Mesendoderm (in vitro differentiated cells): ENCODE measurements at regions not wholly inside any gene's neighbourhood (a gene's known extent, or its start where the extent isn't known, plus 50 kb on each side); places are given as distances from the start of the nearest gene placed in this dataset.
A peak's percentile ranks its signal among the peaks of the same experiment; 100 is the strongest.
"Not testable (repeated sequence)": the region's sequence is repeated elsewhere in the genome, so short reads cannot be mapped to it uniquely, and the experiment has no call there.

Experiments
- DNase-seq: peaks from one replicate; pipeline ENCODE4 v3.0.0; 2013
- H2AK5ac ChIP-seq: 2 replicates; pipeline ENCODE4 v1.6.1; 2013; ENCODE audit warnings: low read length, inconsistent platforms
- H2BK120ac ChIP-seq: 2 replicates; pipeline ENCODE4 v1.6.1; 2013; ENCODE audit warnings: low read depth, mild to moderate bottlenecking, low read length, moderate library complexity, mixed read lengths
- H2BK15ac ChIP-seq: replicated peaks from 2 replicates; pipeline ENCODE4 v1.6.1; 2013; ENCODE audit warnings: low read depth, mild to moderate bottlenecking, moderate library complexity
- H2BK5ac ChIP-seq: 2 replicates; pipeline ENCODE4 v1.6.1; 2013; ENCODE audit warnings: low read length, inconsistent platforms
- H3K18ac ChIP-seq: 2 replicates; pipeline ENCODE4 v1.6.1; 2013; ENCODE audit warnings: mild to moderate bottlenecking, low read length, mixed read lengths
- H3K23ac ChIP-seq: one replicate; pipeline ENCODE4 v1.6.1; 2013; ENCODE audit warnings: low read length
- H3K27ac ChIP-seq: 2 replicates; pipeline ENCODE4 v1.5.1; 2013; ENCODE audit warnings: low read depth, mild to moderate bottlenecking, inconsistent platforms, low read length, moderate library complexity
- H3K27me3 ChIP-seq: 2 replicates; pipeline ENCODE4 v1.6.1; 2013; ENCODE audit warnings: low read length, control low read depth, mild to moderate bottlenecking, inconsistent platforms; ENCODE audit not compliant: insufficient read depth, poor library complexity
- H3K36me3 ChIP-seq: 2 replicates; pipeline ENCODE4 v1.6.1; 2013; ENCODE audit warnings: low read length, inconsistent platforms; ENCODE audit not compliant: control insufficient read depth, insufficient read depth
- H3K4ac ChIP-seq: one replicate; pipeline ENCODE4 v1.6.1; 2013; ENCODE audit warnings: low read depth, mild to moderate bottlenecking, low read length, moderate library complexity
- H3K4me1 ChIP-seq: 2 replicates; pipeline ENCODE4 v1.6.1; 2013; ENCODE audit warnings: low read depth, low read length, inconsistent platforms; ENCODE audit not compliant: control insufficient read depth
- H3K4me2 ChIP-seq: 2 replicates; pipeline ENCODE4 v1.6.1; 2013; ENCODE audit warnings: low read length
- H3K4me3 ChIP-seq: 2 replicates; pipeline ENCODE4 v1.5.1; 2013; ENCODE audit warnings: mild to moderate bottlenecking, low read length
- H3K56ac ChIP-seq: one replicate; pipeline ENCODE4 v1.6.1; 2013; ENCODE audit warnings: low read length
- H3K79me1 ChIP-seq: 2 replicates; pipeline ENCODE4 v1.6.1; 2013; ENCODE audit warnings: low read length, inconsistent platforms
- H3K79me2 ChIP-seq: 2 replicates; pipeline ENCODE4 v1.6.1; 2013; ENCODE audit warnings: mild to moderate bottlenecking, low read length; ENCODE audit not compliant: control insufficient read depth, insufficient read depth
- H3K9ac ChIP-seq: 2 replicates; pipeline ENCODE4 v1.6.1; 2013; ENCODE audit warnings: low read length, inconsistent platforms
- H4K5ac ChIP-seq: one replicate; pipeline ENCODE4 v1.6.1; 2013; ENCODE audit warnings: low read length
- H4K8ac ChIP-seq: one replicate; pipeline ENCODE4 v1.6.1; 2013; ENCODE audit warnings: low read depth, mild to moderate bottlenecking, control low read depth, low read length, moderate library complexity
- WGBS: extraction: QIAGEN DNeasy Blood & Tissue Kit; methylation state at CpG from one replicate; pipeline ENCODE4 v1.1.7; 2013; ENCODE audit warnings: low lambda C conversion rate, missing lambda C conversion rate; ENCODE audit not compliant: insufficient coverage; ENCODE audit errors: extremely low coverage; 5-methylcytosine and 5-hydroxymethylcytosine counted together

DNA sequence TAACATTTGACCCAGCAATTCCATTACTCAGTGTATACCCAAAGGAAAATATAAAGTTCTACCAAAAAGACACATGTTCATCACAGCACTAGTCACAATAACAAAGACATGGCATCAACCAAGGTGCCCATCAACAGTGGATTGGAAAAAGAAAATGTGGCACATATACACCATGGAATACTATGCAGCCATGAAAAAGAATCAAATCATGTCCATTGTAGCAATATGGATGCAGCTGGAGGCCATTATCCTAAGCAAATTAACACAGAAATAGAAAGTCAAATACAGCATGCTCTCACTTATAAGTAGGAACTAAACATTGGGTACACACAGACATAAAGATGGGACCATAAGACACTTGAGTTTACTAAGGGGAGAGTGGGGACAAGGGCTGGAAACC, 441.9 kb upstream of the ID4 start:
- Histone ChIP-seq H3K23ac (no peak overlapping the region), H3K9ac (no peak overlapping the region), H4K8ac (no peak overlapping the region), H2BK15ac (no peak overlapping the region), H3K36me3 (no peaks in the 10 kb centered on the region), H3K4me2 (no peak overlapping the region), H2BK5ac (no peak overlapping the region), H4K5ac (no peak overlapping the region), H2AK5ac (no peak overlapping the region), H3K4me1 (no peaks in the 10 kb centered on the region), H3K79me2 (no peaks in the 10 kb centered on the region), H3K4ac (no peak overlapping the region), H3K27me3 (no peaks in the 10 kb centered on the region), H3K56ac (no peak overlapping the region), H3K4me3 (no peak overlapping the region), H3K18ac (no peak overlapping the region), H2BK120ac (no peak overlapping the region), H3K79me1 (no peaks in the 10 kb centered on the region), H3K27ac (no peak overlapping the region)
- DNase-seq, result no peak

DNA sequence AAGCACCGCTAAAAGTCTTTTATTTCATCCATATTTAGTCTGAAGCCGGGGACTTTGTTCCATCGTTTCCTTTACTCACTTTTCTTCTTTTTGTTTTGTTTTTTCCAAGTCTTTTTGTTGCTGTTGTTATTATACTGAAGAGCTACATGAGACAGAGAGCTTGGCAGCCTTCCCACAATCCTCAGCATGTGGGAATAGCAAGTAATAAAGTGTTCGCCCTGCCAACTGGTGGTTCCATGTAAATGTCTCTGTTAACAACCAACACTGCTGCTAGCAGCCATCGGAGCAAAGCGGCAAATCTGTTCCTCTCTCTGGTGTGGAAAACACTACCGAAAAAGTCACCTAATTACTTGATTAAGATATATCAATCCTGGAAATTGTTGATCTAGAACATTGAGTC, 437.8 kb upstream of the ID4 start:
- no peak for DNase-seq

DNA sequence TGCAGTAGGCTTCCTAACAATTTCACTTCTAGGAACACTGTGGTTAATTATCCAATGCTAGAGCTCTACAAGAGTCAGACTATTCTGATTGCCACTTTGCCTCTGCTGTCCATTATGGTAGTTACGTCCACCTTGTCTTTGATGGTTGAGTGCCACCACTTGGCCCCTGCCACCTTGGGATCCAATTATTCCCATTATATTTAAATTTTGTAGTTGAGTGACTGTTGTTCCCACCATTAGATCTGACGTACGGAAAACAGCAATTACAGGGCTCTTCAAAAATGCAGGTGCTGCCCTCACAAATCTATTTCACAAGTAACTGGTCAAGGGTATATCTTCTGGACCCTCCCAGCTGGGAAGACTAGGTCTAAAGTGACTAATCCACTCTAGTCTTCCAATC, 432.3 kb upstream of the ID4 start:
- not testable (repeated sequence) for H3K4ac ChIP-seq, H4K5ac ChIP-seq, H3K27ac ChIP-seq, H3K27me3 ChIP-seq, H3K9ac ChIP-seq, H3K4me1 ChIP-seq, H2BK15ac ChIP-seq, H3K4me3 ChIP-seq, H3K79me1 ChIP-seq, H2BK5ac ChIP-seq, H3K18ac ChIP-seq, H2BK120ac ChIP-seq, H4K8ac ChIP-seq, H3K36me3 ChIP-seq, H3K56ac ChIP-seq, H3K79me2 ChIP-seq, H3K4me2 ChIP-seq, DNase-seq, H3K23ac ChIP-seq, H2AK5ac ChIP-seq
- no CpG with 5 or more reads among the region's 3 CpGs for WGBS

More for the DNA sequence above, 437.8 kb upstream of the ID4 start:
- H3K4ac ChIP-seq, result no peak overlapping the region
- H3K79me1 ChIP-seq, result no peaks in the 10 kb centered on the region
- H2BK15ac ChIP-seq, result no peak overlapping the region
- H3K4me1 ChIP-seq, result no peaks in the 10 kb centered on the region
- no peak overlapping the region for H3K27ac ChIP-seq
- no peak overlapping the region for H3K4me3 ChIP-seq
- H3K56ac ChIP-seq, result no peak overlapping the region
- no peak overlapping the region for H4K5ac ChIP-seq
- no peak overlapping the region for H3K18ac ChIP-seq
- no peak overlapping the region for H3K23ac ChIP-seq
- H2BK5ac ChIP-seq, result no peak overlapping the region
- no peak overlapping the region for H2AK5ac ChIP-seq
- no peak overlapping the region for H3K9ac ChIP-seq
- H2BK120ac ChIP-seq, result no peak overlapping the region
- H3K36me3 ChIP-seq, result no peaks in the 10 kb centered on the region
- H3K4me2 ChIP-seq, result no peak overlapping the region
- H3K79me2 ChIP-seq, result no peaks in the 10 kb centered on the region
- no peaks in the 10 kb centered on the region for H3K27me3 ChIP-seq
- WGBS, result no CpG with 5 or more reads among the region's 7 CpGs
- H4K8ac ChIP-seq, result no peak overlapping the region

DNA sequence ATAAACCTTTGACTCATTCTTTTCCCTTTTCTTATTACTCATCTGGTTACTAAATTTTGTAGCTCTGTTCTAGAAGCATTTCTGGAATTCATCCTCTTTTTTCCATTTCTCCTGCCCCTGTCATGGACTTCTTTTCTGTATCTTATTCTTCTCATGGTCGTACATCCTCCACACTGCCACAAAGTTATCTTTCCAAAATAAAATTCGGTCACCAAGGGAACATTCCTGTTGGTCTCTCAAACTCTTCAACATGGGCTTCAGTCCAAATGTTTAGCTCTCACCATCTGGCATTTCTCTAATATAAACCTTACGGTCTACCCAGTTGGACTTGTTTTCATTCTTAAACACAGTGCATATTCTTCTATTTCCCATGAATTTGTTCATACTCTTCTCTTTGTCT, 428.8 kb upstream of the ID4 start:
- Histone ChIP-seq H3K9ac (no peak overlapping the region), H2BK120ac (no peak overlapping the region), H3K4me2 (no peak overlapping the region), H2AK5ac (no peak overlapping the region), H3K27ac (no peak overlapping the region), H3K79me2 (no peaks in the 10 kb centered on the region), H3K79me1 (no peaks in the 10 kb centered on the region), H3K4me1 (no peaks in the 10 kb centered on the region), H4K5ac (no peak overlapping the region), H3K56ac (no peak overlapping the region), H3K36me3 (no peaks in the 10 kb centered on the region), H3K23ac (no peak overlapping the region), H3K4ac (no peak overlapping the region), H4K8ac (no peak overlapping the region), H2BK5ac (no peak overlapping the region), H3K27me3 (no peaks in the 10 kb centered on the region), H2BK15ac (no peak overlapping the region), H3K18ac (no peak overlapping the region), H3K4me3 (no peak overlapping the region)
- no peak for DNase-seq
- no CpG with 5 or more reads among the region's 3 CpGs for WGBS

DNA sequence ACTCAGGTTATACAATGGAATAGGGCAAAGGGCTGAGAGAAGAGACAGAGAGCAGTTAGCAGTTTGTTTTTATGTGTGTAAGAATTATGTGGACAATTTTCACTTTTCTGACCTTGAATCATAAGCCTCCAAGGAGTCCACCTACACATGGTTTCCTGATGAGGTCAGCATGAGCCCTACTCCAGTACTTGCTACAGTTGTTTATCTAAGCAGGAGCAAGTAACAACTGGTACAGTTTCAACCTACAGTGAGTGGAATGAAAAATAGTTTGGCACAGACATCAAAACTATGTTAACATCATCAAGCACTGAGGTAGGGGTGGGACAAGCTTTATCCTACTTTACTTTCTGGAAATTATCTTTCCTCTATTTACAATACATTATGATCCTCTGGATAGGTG, 426.7 kb upstream of the ID4 start:
- Histone ChIP-seq H3K79me1 (no peaks in the 10 kb centered on the region), H3K4me2 (no peak overlapping the region), H3K4ac (no peak overlapping the region), H3K4me3 (no peak overlapping the region), H3K4me1 (no peaks in the 10 kb centered on the region), H4K5ac (no peak overlapping the region), H2BK5ac (no peak overlapping the region), H4K8ac (no peak overlapping the region), H3K9ac (no peak overlapping the region), H3K36me3 (no peaks in the 10 kb centered on the region), H3K18ac (no peak overlapping the region), H3K23ac (no peak overlapping the region), H3K56ac (no peak overlapping the region), H2BK15ac (no peak overlapping the region), H3K79me2 (no peaks in the 10 kb centered on the region), H2BK120ac (no peak overlapping the region), H2AK5ac (no peak overlapping the region), H3K27me3 (no peaks in the 10 kb centered on the region), H3K27ac (no peak overlapping the region)
- peak; percentile 17 for DNase-seq

DNA sequence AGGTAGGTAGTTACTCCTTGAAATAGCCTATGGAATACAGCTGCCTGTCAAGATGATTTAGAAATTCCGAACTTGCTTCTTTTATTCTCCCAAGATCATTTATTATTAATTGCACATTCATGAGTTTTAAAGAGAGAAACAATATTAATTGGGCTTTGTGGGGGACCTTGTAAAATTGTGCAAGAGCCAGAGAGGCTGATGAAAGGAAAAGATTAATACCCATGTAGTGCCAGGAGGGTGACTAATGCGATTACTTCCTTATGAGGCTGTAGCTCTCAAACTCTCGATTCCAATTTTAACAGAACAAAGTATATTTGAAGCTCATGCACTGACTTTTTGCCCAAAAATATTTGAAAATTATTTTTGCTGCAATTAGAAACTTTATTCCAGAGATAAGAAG, 423.8 kb upstream of the ID4 start:
- Histone ChIP-seq H3K27ac (no peak overlapping the region), H3K79me2 (no peaks in the 10 kb centered on the region), H3K23ac (no peak overlapping the region), H3K56ac (no peak overlapping the region), H3K4me2 (no peak overlapping the region), H2BK120ac (no peak overlapping the region), H2BK15ac (no peak overlapping the region), H3K18ac (no peak overlapping the region), H3K36me3 (no peaks in the 10 kb centered on the region), H3K79me1 (no peaks in the 10 kb centered on the region), H4K5ac (no peak overlapping the region), H3K4ac (no peak overlapping the region), H3K27me3 (no peaks in the 10 kb centered on the region), H2AK5ac (no peak overlapping the region), H3K4me1 (no peaks in the 10 kb centered on the region), H3K9ac (no peak overlapping the region), H2BK5ac (no peak overlapping the region), H3K4me3 (no peak overlapping the region), H4K8ac (no peak overlapping the region)
- WGBS, result no CpG with 5 or more reads among the region's 3 CpGs
- DNase-seq, result no peak
